HepG2 (cell line): ENCODE measurements at regions not wholly inside any gene's neighbourhood (a gene's known extent, or its start where the extent isn't known, plus 50 kb on each side); places are given as distances from the start of the nearest gene placed in this dataset.

Experiments used
- ATAC-seq: fragments of 200-7000 bp; cut with Tn5 transposase; 3 replicates; pipeline ENCODE4 v1.9.1; 2020; ENCODE audit warnings: mild to moderate bottlenecking, moderate library complexity
- BruUV-seq: library from RNA; stranded (reverse); fragments of 400-500 nt; replicated peaks from 2 replicates; lab custom pipeline; 2021; lab: Mats Ljungman, UMichigan
- CTCF ChIA-PET: fragments of 300-600 bp; formaldehyde crosslinking; extraction: SDS; loops from one replicate; lab custom pipeline; 2021; ENCODE audit warnings: low total read pairs, inconsistent platforms, low intra/inter-chr PET ratio; lab: Yijun Ruan, JAX
- POLR2A ChIA-PET: fragments of 350-600 bp; sonication (Branson Sonifier 250); formaldehyde crosslinking; loops from one replicate; lab custom pipeline; 2020; ENCODE audit warnings: antibody characterized with exemption, inconsistent platforms; lab: Yijun Ruan, JAX
- DNase-seq: peaks from one replicate; pipeline ENCODE4 v3.0.0-alpha.2; 2015; ENCODE audit warnings: low spot score
- FAIRE-seq: peaks from 3 replicates; lab custom pipeline; 2011; peaks lifted over from hg19 to GRCh38; lab: Jason Lieb, UNC
- H2AFZ ChIP-seq: one replicate; pipeline ENCODE4 v1.6.1; 2011; ENCODE audit warnings: low read length, inconsistent platforms
- H3K27ac ChIP-seq: fragments of 300-600 bp; 3 replicates; pipeline ENCODE4 v1.8.0; 2011; ENCODE audit warnings: mixed run types, mild to moderate bottlenecking, mixed read lengths, low read length, inconsistent platforms; ENCODE audit not compliant: insufficient read depth; ENCODE audit errors: extremely low read length
- H3K27me3 ChIP-seq, 2 experiments: fragments of 200-600 bp in 1 of 2; 2 replicates in 1 of 2; 3 replicates in 1 of 2; pipeline versions ENCODE4 v1.6.0 to v1.8.0; 2011; ENCODE audit warnings: low read length in 2 of 2, mild to moderate bottlenecking in 2 of 2, moderate library complexity in 2 of 2, inconsistent platforms in 1 of 2; ENCODE audit not compliant: insufficient read depth in 2 of 2, control insufficient read depth in 1 of 2
- H3K36me3 ChIP-seq, 2 experiments: fragments of 200-600 bp in 1 of 2; replicated peaks in 1 of 2; 2 replicates in 1 of 2; 3 replicates in 1 of 2; pipeline versions ENCODE4 v1.5.1 to v1.8.0; 2011; ENCODE audit warnings: low read length in 2 of 2, inconsistent platforms in 1 of 2; ENCODE audit not compliant: insufficient read depth in 2 of 2, control insufficient read depth in 1 of 2
- H3K4me1 ChIP-seq: 2 replicates; pipeline ENCODE4 v1.5.1; 2012; ENCODE audit warnings: low read length, inconsistent platforms; ENCODE audit not compliant: insufficient read depth
- H3K4me2 ChIP-seq: 2 replicates; pipeline ENCODE4 v1.6.0; 2011; ENCODE audit warnings: low read depth, low read length, inconsistent platforms
- H3K4me3 ChIP-seq, 3 experiments: fragments of 200-600 bp in 1 of 3; sonication (generic), shearing (Covaris generic) in 1 of 3; replicated peaks in 1 of 3; 2 replicates each; pipeline ENCODE4 v1.5.1; 2011 to 2016; ENCODE audit warnings: low read length in 3 of 3, inconsistent platforms in 2 of 3, low read depth in 2 of 3, mild to moderate bottlenecking in 2 of 3, control low read depth in 1 of 3, mixed read lengths in 1 of 3; ENCODE audit not compliant: insufficient read depth in 1 of 3
- H3K79me2 ChIP-seq: one replicate; pipeline ENCODE4 v1.6.1; 2011; ENCODE audit warnings: low read length, inconsistent platforms; ENCODE audit not compliant: insufficient read depth
- H3K9ac ChIP-seq: 2 replicates; pipeline ENCODE4 v1.6.0; 2011; ENCODE audit warnings: mild to moderate bottlenecking, low read depth, low read length, inconsistent platforms; ENCODE audit not compliant: insufficient read depth
- H3K9me3 ChIP-seq: 2 replicates; pipeline ENCODE4 v1.5.1; 2012; ENCODE audit warnings: mild to moderate bottlenecking, low read length
- H4K20me1 ChIP-seq: 2 replicates; pipeline ENCODE4 v1.6.0; 2011; ENCODE audit warnings: inconsistent platforms, mild to moderate bottlenecking, low read length, moderate library complexity; ENCODE audit not compliant: insufficient read depth
- CCDC6 ChIP-seq: sonication (generic); formaldehyde crosslinking; IDR thresholded peaks from 2 replicates; pipeline ENCODE4 v1.8.1; 2022; ENCODE audit warnings: mild to moderate bottlenecking, missing genetic modification reagents, moderate library complexity
- CHCHD3 ChIP-seq: sonication (generic); formaldehyde crosslinking; IDR thresholded peaks from 2 replicates; pipeline ENCODE4 v1.8.0; 2022; ENCODE audit warnings: mild to moderate bottlenecking, missing genetic modification reagents, moderate library complexity
- HOXA9 ChIP-seq: sonication (generic); formaldehyde crosslinking; IDR thresholded peaks from 2 replicates; pipeline ENCODE4 v1.8.1; 2022; ENCODE audit warnings: missing genetic modification reagents, mild to moderate bottlenecking, moderate library complexity, borderline replicate concordance
- ISX ChIP-seq: sonication (generic); formaldehyde crosslinking; conservative IDR thresholded peaks from 2 replicates; pipeline ENCODE4 v1.5.0; 2020; ENCODE audit warnings: missing genetic modification reagents
- JUNB ChIP-seq: sonication (generic); formaldehyde crosslinking; IDR thresholded peaks from 2 replicates; pipeline ENCODE4 v1.8.0; 2022; ENCODE audit warnings: missing genetic modification reagents, mild to moderate bottlenecking, borderline replicate concordance
- MED8 ChIP-seq: sonication (generic); formaldehyde crosslinking; IDR thresholded peaks from 2 replicates; pipeline ENCODE4 v1.8.1; 2023; ENCODE audit warnings: mild to moderate bottlenecking, missing genetic modification reagents; ENCODE audit not compliant: insufficient replicate concordance
- RBFOX2 ChIP-seq: fragments of 200-400 bp; formaldehyde crosslinking; IDR thresholded peaks from 2 replicates; pipeline ENCODE4 v1.6.1; 2017; ENCODE audit warnings: low read depth, mild to moderate bottlenecking, low read length
- SMAD9 ChIP-seq: sonication (generic); formaldehyde crosslinking; IDR thresholded peaks from 2 replicates; pipeline ENCODE4 v1.5.1; 2020; ENCODE audit warnings: mild to moderate bottlenecking, missing genetic modification reagents
- ZNF225 ChIP-seq: sonication (generic); formaldehyde crosslinking; IDR thresholded peaks from 2 replicates; pipeline ENCODE4 v1.4.0; 2020; ENCODE audit warnings: mild to moderate bottlenecking, missing genetic modification reagents
- ZNF557 ChIP-seq: sonication (generic); formaldehyde crosslinking; IDR thresholded peaks from 2 replicates; pipeline ENCODE4 v1.4.0; 2020; ENCODE audit warnings: missing genetic modification reagents
- WGBS: methylation state at CpG from one replicate; pipeline ENCODE4 v1.1.6; 2017; ENCODE audit warnings: low lambda C conversion rate; 5-methylcytosine and 5-hydroxymethylcytosine counted together
- in situ Hi-C: cut with HindIII; loops from 2 replicates; pipeline ENCODE4 v1.10.0; 2017; ENCODE audit warnings: low pct_unique_long_range_greater_than_20kb; ENCODE audit not compliant: extremely low pct_ligation_motif_present
- intact Hi-C: fragments of 100-400 bp; cut with micrococcal nuclease; formaldehyde crosslinking; loops from one replicate; pipeline ENCODE4 v1.10.0; 2022; ENCODE audit not compliant: unreplicated experiment
- TF ChIP-seq, protein P1 (sequence below): fragments of 450-650 bp; IDR thresholded peaks from 2 replicates; pipeline ENCODE4 v1.6.1; 2017; ENCODE audit warnings: mild to moderate bottlenecking
- TF ChIP-seq, protein P2 (sequence below): sonication (generic); formaldehyde crosslinking; IDR thresholded peaks from 2 replicates; pipeline ENCODE4 v1.5.1; 2020; ENCODE audit warnings: missing genetic modification reagents, mild to moderate bottlenecking, borderline replicate concordance
- TF ChIP-seq, protein P3 (sequence below): sonication (generic); formaldehyde crosslinking; IDR thresholded peaks from 2 replicates; pipeline ENCODE4 v1.4.0; 2020; ENCODE audit warnings: low read depth, missing genetic modification reagents
- TF ChIP-seq, protein P4 (sequence below): sonication (generic); formaldehyde crosslinking; IDR thresholded peaks from 2 replicates; pipeline ENCODE4 v1.8.0; 2022; ENCODE audit warnings: low read depth, missing genetic modification reagents

DNA sequence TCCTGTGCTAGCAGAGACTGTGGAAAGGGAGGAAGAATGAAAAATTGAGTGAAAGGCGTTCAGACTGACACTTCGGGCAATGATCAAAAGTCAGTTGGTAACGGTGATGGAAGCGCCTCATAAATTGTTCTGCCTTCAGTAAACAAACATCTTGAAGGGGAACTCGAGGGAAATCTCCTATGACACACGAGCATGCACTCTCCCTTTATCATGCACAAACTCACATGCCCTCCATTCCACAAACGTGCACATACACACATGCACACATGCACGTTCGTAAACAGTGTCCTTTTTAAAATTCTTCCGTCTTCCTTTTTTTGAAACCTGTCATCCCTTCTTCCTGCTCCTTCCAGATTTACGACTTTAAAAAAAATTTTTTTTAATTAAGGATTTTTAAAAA is 77.8 kb upstream of the TMEM45B start:
- Histone ChIP-seq H3K79me2 (no peaks in the 10 kb centered on the region), H3K4me1 (no peaks in the 10 kb centered on the region), H4K20me1 (no peaks in the 10 kb centered on the region), H3K9me3 (no peaks in the 10 kb centered on the region), H3K27me3 (peaks cover 2 to 35% of the 10 kb centered on the region in 2 experiments; a peak in 2 of 5 replicates), H3K4me2 (no peak overlapping the region), H3K27ac (no peak overlapping the region), H3K4me3 (no peak overlapping the region), H3K9ac (no peak overlapping the region), H3K36me3 (no peaks in the 10 kb centered on the region), H2AFZ (no peak overlapping the region)
- BruUV-seq = no TSS peak
- FAIRE-seq (no peak), ATAC-seq (no peak), DNase-seq (no peak)
- 34% methylated on average over 11 of the region's 11 CpGs for WGBS
- in situ Hi-C loops = no loop called here
- intact Hi-C loops = no loop called here
- ChIA-PET CTCF (no interaction called here), POLR2A (no interaction called here)
- no peak for TF ChIP-seq CHCHD3 (CRISPR knock-in tag)
- TF ChIP-seq SMAD9 (CRISPR knock-in tag) = no peak
- TF ChIP-seq, protein P1, sequence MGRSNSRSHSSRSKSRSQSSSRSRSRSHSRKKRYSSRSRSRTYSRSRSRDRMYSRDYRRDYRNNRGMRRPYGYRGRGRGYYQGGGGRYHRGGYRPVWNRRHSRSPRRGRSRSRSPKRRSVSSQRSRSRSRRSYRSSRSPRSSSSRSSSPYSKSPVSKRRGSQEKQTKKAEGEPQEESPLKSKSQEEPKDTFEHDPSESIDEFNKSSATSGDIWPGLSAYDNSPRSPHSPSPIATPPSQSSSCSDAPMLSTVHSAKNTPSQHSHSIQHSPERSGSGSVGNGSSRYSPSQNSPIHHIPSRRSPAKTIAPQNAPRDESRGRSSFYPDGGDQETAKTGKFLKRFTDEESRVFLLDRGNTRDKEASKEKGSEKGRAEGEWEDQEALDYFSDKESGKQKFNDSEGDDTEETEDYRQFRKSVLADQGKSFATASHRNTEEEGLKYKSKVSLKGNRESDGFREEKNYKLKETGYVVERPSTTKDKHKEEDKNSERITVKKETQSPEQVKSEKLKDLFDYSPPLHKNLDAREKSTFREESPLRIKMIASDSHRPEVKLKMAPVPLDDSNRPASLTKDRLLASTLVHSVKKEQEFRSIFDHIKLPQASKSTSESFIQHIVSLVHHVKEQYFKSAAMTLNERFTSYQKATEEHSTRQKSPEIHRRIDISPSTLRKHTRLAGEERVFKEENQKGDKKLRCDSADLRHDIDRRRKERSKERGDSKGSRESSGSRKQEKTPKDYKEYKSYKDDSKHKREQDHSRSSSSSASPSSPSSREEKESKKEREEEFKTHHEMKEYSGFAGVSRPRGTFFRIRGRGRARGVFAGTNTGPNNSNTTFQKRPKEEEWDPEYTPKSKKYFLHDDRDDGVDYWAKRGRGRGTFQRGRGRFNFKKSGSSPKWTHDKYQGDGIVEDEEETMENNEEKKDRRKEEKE = no peak
- TF ChIP-seq MED8 = no peak
- TF ChIP-seq, protein P2, sequence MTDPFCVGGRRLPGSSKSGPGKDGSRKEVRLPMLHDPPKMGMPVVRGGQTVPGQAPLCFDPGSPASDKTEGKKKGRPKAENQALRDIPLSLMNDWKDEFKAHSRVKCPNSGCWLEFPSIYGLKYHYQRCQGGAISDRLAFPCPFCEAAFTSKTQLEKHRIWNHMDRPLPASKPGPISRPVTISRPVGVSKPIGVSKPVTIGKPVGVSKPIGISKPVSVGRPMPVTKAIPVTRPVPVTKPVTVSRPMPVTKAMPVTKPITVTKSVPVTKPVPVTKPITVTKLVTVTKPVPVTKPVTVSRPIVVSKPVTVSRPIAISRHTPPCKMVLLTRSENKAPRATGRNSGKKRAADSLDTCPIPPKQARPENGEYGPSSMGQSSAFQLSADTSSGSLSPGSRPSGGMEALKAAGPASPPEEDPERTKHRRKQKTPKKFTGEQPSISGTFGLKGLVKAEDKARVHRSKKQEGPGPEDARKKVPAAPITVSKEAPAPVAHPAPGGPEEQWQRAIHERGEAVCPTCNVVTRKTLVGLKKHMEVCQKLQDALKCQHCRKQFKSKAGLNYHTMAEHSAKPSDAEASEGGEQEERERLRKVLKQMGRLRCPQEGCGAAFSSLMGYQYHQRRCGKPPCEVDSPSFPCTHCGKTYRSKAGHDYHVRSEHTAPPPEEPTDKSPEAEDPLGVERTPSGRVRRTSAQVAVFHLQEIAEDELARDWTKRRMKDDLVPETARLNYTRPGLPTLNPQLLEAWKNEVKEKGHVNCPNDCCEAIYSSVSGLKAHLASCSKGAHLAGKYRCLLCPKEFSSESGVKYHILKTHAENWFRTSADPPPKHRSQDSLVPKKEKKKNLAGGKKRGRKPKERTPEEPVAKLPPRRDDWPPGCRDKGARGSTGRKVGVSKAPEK = no peak
- TF ChIP-seq, protein P3, sequence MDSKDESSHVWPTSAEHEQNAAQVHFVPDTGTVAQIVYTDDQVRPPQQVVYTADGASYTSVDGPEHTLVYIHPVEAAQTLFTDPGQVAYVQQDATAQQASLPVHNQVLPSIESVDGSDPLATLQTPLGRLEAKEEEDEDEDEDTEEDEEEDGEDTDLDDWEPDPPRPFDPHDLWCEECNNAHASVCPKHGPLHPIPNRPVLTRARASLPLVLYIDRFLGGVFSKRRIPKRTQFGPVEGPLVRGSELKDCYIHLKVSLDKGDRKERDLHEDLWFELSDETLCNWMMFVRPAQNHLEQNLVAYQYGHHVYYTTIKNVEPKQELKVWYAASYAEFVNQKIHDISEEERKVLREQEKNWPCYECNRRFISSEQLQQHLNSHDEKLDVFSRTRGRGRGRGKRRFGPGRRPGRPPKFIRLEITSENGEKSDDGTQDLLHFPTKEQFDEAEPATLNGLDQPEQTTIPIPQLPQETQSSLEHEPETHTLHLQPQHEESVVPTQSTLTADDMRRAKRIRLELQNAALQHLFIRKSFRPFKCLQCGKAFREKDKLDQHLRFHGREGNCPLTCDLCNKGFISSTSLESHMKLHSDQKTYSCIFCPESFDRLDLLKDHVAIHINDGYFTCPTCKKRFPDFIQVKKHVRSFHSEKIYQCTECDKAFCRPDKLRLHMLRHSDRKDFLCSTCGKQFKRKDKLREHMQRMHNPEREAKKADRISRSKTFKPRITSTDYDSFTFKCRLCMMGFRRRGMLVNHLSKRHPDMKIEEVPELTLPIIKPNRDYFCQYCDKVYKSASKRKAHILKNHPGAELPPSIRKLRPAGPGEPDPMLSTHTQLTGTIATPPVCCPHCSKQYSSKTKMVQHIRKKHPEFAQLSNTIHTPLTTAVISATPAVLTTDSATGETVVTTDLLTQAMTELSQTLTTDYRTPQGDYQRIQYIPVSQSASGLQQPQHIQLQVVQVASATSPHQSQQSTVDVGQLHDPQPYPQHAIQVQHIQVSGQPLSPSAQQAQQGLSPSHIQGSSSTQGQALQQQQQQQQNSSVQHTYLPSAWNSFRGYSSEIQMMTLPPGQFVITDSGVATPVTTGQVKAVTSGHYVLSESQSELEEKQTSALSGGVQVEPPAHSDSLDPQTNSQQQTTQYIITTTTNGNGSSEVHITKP (CRISPR knock-in tag) = no peak
- no peak for TF ChIP-seq CCDC6
- no peak for TF ChIP-seq RBFOX2
- no peak for TF ChIP-seq ISX (CRISPR knock-in tag)
- no peak for TF ChIP-seq HOXA9 (CRISPR knock-in tag)
- TF ChIP-seq ZNF225 = no peak
- no peak for TF ChIP-seq JUNB
- TF ChIP-seq, protein P4, sequence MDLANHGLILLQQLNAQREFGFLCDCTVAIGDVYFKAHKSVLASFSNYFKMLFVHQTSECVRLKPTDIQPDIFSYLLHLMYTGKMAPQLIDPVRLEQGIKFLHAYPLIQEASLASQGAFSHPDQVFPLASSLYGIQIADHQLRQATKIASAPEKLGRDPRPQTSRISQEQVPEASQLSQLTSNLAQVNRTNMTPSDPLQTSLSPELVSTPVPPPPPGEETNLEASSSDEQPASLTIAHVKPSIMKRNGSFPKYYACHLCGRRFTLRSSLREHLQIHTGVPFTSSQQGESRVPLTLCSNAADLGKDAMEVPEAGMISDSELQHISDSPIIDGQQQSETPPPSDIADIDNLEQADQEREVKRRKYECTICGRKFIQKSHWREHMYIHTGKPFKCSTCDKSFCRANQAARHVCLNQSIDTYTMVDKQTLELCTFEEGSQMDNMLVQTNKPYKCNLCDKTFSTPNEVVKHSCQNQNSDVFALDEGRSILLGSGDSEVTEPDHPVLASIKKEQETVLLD (CRISPR knock-in tag) = no peak
- no peak for TF ChIP-seq ZNF557
